Prostate gland (tissue), 2 donors: ENCODE measurements at regions not wholly inside any gene's neighbourhood (a gene's known extent, or its start where the extent isn't known, plus 50 kb on each side); places are given as distances from the start of the nearest gene placed in this dataset.

ENCODE experiments used
- DNase-seq: peaks from one replicate; pipeline ENCODE4 v3.0.0-alpha.2; 2019; ENCODE audit warnings: low spot score
- H3K27ac ChIP-seq, 2 donors: fragments of 200-600 bp; sonication (generic); 2 replicates each; pipeline ENCODE4 v1.5.1; 2017 to 2019
- H3K27me3 ChIP-seq: fragments of 200-600 bp; sonication (generic); replicated peaks from 2 replicates; pipeline ENCODE4 v1.5.1; 2019; ENCODE audit not compliant: insufficient read depth
- H3K36me3 ChIP-seq, 2 donors: fragments of 200-600 bp; sonication (generic); 1 replicate in 1 of 2; 2 replicates in 1 of 2; pipeline versions ENCODE4 v1.5.1 to v1.8.1; 2017 to 2019
- H3K4me1 ChIP-seq: fragments of 200-600 bp; sonication (generic); replicated peaks from 2 replicates; pipeline ENCODE4 v1.5.1; 2019
- H3K4me3 ChIP-seq, 2 donors: fragments of 200-600 bp; sonication (generic); 2 replicates each; pipeline ENCODE4 v1.5.1; 2017 to 2019
- H3K9me3 ChIP-seq: fragments of 200-600 bp; sonication (generic); 2 replicates; pipeline ENCODE4 v1.5.1; 2017
- CTCF ChIP-seq, 4 experiments: fragments of 200-600 bp in 2 of 4; fragments of 450-650 bp in 2 of 4; sonication (generic) in 2 of 4; IDR thresholded peaks; 1 replicate in 3 of 4; 2 replicates in 1 of 4; pipeline ENCODE4 v1.5.1; 2016 to 2019; ENCODE audit warnings: antibody characterized with exemption in 4 of 4, mild to moderate bottlenecking in 2 of 4, moderate library complexity in 2 of 4
- POLR2A ChIP-seq: fragments of 450-650 bp; IDR thresholded peaks from one replicate; pipeline ENCODE4 v1.6.1; 2016; ENCODE audit warnings: antibody characterized with exemption, mild to moderate bottlenecking
- POLR2AphosphoS5 ChIP-seq: sonication (generic); formaldehyde crosslinking; IDR thresholded peaks from one replicate; pipeline ENCODE4 v1.6.1; 2017; ENCODE audit warnings: antibody characterized with exemption
- WGBS: methylation state at CpG from one replicate; pipeline ENCODE4 v1.1.5; 2018; 5-methylcytosine and 5-hydroxymethylcytosine counted together
- intact Hi-C: fragments of 100-400 bp; cut with DNase I; formaldehyde crosslinking; loops from one replicate; pipeline ENCODE4 v1.14.2; 2022

DNA sequence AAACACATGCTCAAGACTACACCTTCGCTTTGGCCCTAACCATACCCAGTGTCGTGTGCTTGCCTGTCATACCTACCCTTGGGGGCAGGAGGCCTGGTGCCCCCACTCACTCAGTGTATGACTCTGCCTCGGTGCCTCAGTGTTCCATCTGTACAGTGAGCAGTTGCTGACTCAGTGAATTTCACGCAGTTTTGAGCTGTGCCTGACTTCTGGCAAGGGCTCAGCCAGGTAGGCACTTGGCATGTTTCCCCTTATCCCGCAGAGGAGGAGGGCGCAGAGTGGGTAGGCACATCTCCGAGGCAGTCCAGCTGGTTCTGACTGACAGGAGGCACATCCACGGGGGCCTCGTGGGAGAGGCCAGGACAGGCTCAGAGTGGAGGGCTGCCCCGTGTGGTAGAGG, 148.9 kb upstream of the CIBAR2 start:
- Histone ChIP-seq H3K36me3 (no peaks in the 10 kb centered on the region), H3K27me3 (no peaks in the 10 kb centered on the region), H3K4me3 (no peak overlapping the region), H3K9me3 (no peaks in the 10 kb centered on the region), H3K27ac (no peak overlapping the region), H3K4me1 (no peaks in the 10 kb centered on the region)
- no peak for TF ChIP-seq POLR2AphosphoS5
- no peak for TF ChIP-seq CTCF (IDR thresholded peaks at IDR 0.05)
- TF ChIP-seq POLR2A = no peak
- 45% methylated on average over 10 of the region's 10 CpGs for WGBS
- no peak for DNase-seq
- intact Hi-C loops = no loop called here

DNA sequence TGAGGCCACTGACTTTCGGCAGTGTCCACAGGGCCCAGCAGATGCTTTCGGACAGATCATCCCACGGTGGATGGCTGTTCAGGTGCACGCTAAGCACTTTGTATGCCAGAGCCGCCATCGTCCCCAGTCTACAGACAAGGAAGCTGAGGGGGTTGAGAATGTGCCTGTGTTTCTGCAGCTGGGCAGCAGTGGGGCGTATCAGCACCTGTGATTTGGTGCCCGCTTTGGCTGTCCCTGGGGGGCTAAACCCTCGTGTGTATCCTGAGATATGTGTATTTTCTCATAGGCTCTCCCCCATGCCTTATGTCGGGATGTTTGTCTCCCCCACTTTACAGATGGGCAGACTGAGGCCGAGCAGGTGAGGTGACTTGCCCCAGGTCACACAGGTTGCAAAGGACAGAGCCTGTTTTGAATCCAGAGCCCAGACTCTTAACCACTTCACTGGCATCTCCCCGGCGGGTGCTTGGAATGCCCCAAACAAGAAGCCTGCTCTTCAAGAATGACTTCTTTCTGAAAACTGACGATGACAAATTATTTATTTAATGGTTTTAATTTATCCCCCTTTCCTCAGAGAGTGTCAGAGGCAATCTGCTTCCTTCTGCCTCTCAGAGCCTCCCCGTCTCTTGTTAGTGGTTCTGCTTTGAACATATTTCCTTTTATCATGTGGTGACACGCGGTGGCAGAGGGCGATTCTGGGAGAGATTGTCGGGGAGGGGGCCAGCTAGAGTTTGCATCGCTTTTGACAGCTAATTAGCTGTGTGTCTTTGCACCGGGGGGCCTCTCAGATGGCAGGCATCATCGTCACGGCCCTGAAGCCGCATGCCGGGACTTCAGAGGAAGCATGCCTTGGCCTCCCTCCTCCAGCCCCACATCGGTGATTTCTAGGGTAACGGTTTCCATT, 149.6 kb upstream of the CIBAR2 start:
- intact Hi-C loops = no loop called here
- H3K27ac ChIP-seq = no peak overlapping the region
- H3K36me3 ChIP-seq = no peaks in the 10 kb centered on the region
- DNase-seq = no peak
- 75% methylated on average over 27 of the region's 27 CpGs for WGBS
- H3K4me3 ChIP-seq = no peak overlapping the region
- H3K27me3 ChIP-seq = no peaks in the 10 kb centered on the region
- TF ChIP-seq POLR2A (no peak), CTCF (IDR thresholded peaks at IDR 0.05) (no peak), POLR2AphosphoS5 (no peak)
- H3K4me1 ChIP-seq = no peaks in the 10 kb centered on the region
- H3K9me3 ChIP-seq = no peaks in the 10 kb centered on the region

- no peaks in the 10 kb centered on the region for H3K4me1 ChIP-seq
- TF ChIP-seq POLR2A (no peak), POLR2AphosphoS5 (no peak), CTCF (IDR thresholded peaks at IDR 0.05) (no peak)
- H3K27me3 ChIP-seq = no peaks in the 10 kb centered on the region
- no peaks in the 10 kb centered on the region for H3K9me3 ChIP-seq
- WGBS = 91% methylated on average over 22 of the region's 22 CpGs
- no peak overlapping the region for H3K4me3 ChIP-seq
- H3K27ac ChIP-seq = no peak overlapping the region
- H3K36me3 ChIP-seq = no peaks in the 10 kb centered on the region
- intact Hi-C loops = no loop called here
- DNase-seq = no peak
Observed at GRCh38 chr16:85262558-85263238, 150.4 kb upstream of the CIBAR2 start.

GRCh38 chr16:85263239-85263585, 150.9 kb upstream of the CIBAR2 start:
- H3K36me3 ChIP-seq = no peaks in the 10 kb centered on the region
- DNase-seq = no peak
- WGBS = 96% methylated on average over 6 of the region's 6 CpGs
- H3K9me3 ChIP-seq = no peaks in the 10 kb centered on the region
- TF ChIP-seq POLR2AphosphoS5 (no peak), CTCF (IDR thresholded peaks at IDR 0.05) (no peak), POLR2A (no peak)
- no peaks in the 10 kb centered on the region for H3K4me1 ChIP-seq
- no peak overlapping the region for H3K27ac ChIP-seq
- intact Hi-C loops = no loop called here
- H3K27me3 ChIP-seq = no peaks in the 10 kb centered on the region
- no peak overlapping the region for H3K4me3 ChIP-seq
